ENCODE measurements at regions not wholly inside any gene's neighbourhood (a gene's known extent, or its start where the extent isn't known, plus 50 kb on each side); places are given as distances from the start of the nearest gene placed in this dataset.

DNA sequence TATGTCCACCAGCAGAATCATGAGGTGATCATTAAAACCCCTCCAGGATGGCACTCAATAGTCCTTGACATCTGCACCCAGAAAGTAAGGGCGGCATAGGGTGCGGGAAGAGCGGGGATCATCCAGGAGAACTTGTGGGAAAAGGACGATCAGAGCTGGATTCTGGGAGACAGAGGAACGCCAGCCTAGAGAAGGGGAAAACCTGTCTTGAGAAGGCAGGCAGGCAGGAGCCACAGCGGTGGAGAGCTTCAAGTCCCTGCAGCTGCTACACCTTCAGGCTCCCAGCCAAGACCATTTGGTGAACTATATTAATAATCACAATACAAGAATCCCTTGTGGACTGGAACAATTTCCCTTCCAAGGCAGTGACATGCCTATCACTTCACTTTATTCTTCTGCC, 134.3 kb downstream of the BUD13 start:
- no peak for DNase-seq (ENCODE audit: low read depth, low spot score)
- BruUV-seq (replicated peaks): no TSS peak
- TF ChIP-seq POLR2AphosphoS5 (IDR thresholded peaks at IDR 0.05; ENCODE audit: low read depth, low read length) (no peak), SIN3A (IDR thresholded peaks at IDR 0.05; ENCODE audit: borderline replicate concordance, insufficient read depth, low read depth, low read length) (no peak), CTCF (IDR thresholded peaks at IDR 0.05) (no peak), TCF7L2 (IDR thresholded peaks at IDR 0.05; ENCODE audit: low read depth, low read length) (no peak)
- TF ChIP-seq, protein P1, sequence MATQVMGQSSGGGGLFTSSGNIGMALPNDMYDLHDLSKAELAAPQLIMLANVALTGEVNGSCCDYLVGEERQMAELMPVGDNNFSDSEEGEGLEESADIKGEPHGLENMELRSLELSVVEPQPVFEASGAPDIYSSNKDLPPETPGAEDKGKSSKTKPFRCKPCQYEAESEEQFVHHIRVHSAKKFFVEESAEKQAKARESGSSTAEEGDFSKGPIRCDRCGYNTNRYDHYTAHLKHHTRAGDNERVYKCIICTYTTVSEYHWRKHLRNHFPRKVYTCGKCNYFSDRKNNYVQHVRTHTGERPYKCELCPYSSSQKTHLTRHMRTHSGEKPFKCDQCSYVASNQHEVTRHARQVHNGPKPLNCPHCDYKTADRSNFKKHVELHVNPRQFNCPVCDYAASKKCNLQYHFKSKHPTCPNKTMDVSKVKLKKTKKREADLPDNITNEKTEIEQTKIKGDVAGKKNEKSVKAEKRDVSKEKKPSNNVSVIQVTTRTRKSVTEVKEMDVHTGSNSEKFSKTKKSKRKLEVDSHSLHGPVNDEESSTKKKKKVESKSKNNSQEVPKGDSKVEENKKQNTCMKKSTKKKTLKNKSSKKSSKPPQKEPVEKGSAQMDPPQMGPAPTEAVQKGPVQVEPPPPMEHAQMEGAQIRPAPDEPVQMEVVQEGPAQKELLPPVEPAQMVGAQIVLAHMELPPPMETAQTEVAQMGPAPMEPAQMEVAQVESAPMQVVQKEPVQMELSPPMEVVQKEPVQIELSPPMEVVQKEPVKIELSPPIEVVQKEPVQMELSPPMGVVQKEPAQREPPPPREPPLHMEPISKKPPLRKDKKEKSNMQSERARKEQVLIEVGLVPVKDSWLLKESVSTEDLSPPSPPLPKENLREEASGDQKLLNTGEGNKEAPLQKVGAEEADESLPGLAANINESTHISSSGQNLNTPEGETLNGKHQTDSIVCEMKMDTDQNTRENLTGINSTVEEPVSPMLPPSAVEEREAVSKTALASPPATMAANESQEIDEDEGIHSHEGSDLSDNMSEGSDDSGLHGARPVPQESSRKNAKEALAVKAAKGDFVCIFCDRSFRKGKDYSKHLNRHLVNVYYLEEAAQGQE (IDR thresholded peaks at IDR 0.05; ENCODE audit: insufficient read depth in 1 of 2, low read depth in 2 of 2, low read length in 1 of 2): no peak
- in situ Hi-C loops (cut with HindIII; ENCODE audit: low pct_unique_long_range_greater_than_20kb, low sequenced_read_pairs) (no loop called here), intact Hi-C loops (cut with micrococcal nuclease; ENCODE audit: unreplicated experiment) (no loop called here)
- POLR2A ChIA-PET: no interaction called here
- ATAC-seq: no peak
- no peaks in the 10 kb centered on the region for H3K36me3 ChIP-seq (ENCODE audit: control insufficient read depth, insufficient read depth, low read length)
- CTCF ChIA-PET: no interaction called here
- no peaks in the 10 kb centered on the region for H3K9me3 ChIP-seq (ENCODE audit: control insufficient read depth, insufficient read depth, low read depth, low read length)
- H3K27ac ChIP-seq (ENCODE audit: low read length): no peak overlapping the region
- H3K27me3 ChIP-seq (ENCODE audit: control insufficient read depth, insufficient read depth, low read length): no peaks in the 10 kb centered on the region; the same call in none of the 2 replicates
- no peaks in the 10 kb centered on the region for H3K4me1 ChIP-seq (ENCODE audit: control insufficient read depth, insufficient read depth, low read length)
- no peak overlapping the region for H3K4me3 ChIP-seq (ENCODE audit: low read depth in 2 of 2, low read length in 2 of 2)

GRCh38 chr11:116637766-116638165, 135.0 kb downstream of the BUD13 start:
- no peak for TF ChIP-seq SIN3A (IDR thresholded peaks at IDR 0.05; ENCODE audit: borderline replicate concordance, insufficient read depth, low read depth, low read length)
- no peak for TF ChIP-seq POLR2AphosphoS5 (IDR thresholded peaks at IDR 0.05; ENCODE audit: low read depth, low read length)
- no peak for TF ChIP-seq TCF7L2 (IDR thresholded peaks at IDR 0.05; ENCODE audit: low read depth, low read length)
- TF ChIP-seq, protein P1 (IDR thresholded peaks at IDR 0.05; ENCODE audit: insufficient read depth in 1 of 2, low read depth in 2 of 2, low read length in 1 of 2): no peak
- TF ChIP-seq CTCF (IDR thresholded peaks at IDR 0.05): no peak
- no TSS peak for BruUV-seq (replicated peaks)
- no peaks in the 10 kb centered on the region for H3K36me3 ChIP-seq (ENCODE audit: control insufficient read depth, insufficient read depth, low read length)
- no peaks in the 10 kb centered on the region; the same call in none of the 2 replicates for H3K27me3 ChIP-seq (ENCODE audit: control insufficient read depth, insufficient read depth, low read length)
- intact Hi-C loops (cut with micrococcal nuclease; ENCODE audit: unreplicated experiment) (no loop called here), in situ Hi-C loops (cut with HindIII; ENCODE audit: low pct_unique_long_range_greater_than_20kb, low sequenced_read_pairs) (no loop called here)
- H3K4me3 ChIP-seq (ENCODE audit: low read depth in 2 of 2, low read length in 2 of 2): no peak overlapping the region
- H3K9me3 ChIP-seq (ENCODE audit: control insufficient read depth, insufficient read depth, low read depth, low read length): no peaks in the 10 kb centered on the region
- ChIA-PET POLR2A (no interaction called here), CTCF (no interaction called here)
- DNase-seq (ENCODE audit: low read depth, low spot score): no peak
- no peaks in the 10 kb centered on the region for H3K4me1 ChIP-seq (ENCODE audit: control insufficient read depth, insufficient read depth, low read length)
- H3K27ac ChIP-seq (ENCODE audit: low read length): no peak overlapping the region
- no peak for ATAC-seq
